NCI-H187 treated with DMSO at 0.1 percent for 48 hours (cell line): ENCODE measurements at regions not wholly inside any gene's neighbourhood (a gene's known extent, or its start where the extent isn't known, plus 50 kb on each side); places are given as distances from the start of the nearest gene placed in this dataset.
"Not testable (repeated sequence)": the region's sequence is repeated elsewhere in the genome, so short reads cannot be mapped to it uniquely, and the experiment has no call there.

Source experiments
- DNase-seq: peaks from one replicate; lab custom pipeline; 2025; lab: John Stamatoyannopoulos, UW

- DNase-seq = no peak
Measured at GRCh38 chr4:38470735-38471262, 193.2 kb upstream of the KLF3 start.

DNA sequence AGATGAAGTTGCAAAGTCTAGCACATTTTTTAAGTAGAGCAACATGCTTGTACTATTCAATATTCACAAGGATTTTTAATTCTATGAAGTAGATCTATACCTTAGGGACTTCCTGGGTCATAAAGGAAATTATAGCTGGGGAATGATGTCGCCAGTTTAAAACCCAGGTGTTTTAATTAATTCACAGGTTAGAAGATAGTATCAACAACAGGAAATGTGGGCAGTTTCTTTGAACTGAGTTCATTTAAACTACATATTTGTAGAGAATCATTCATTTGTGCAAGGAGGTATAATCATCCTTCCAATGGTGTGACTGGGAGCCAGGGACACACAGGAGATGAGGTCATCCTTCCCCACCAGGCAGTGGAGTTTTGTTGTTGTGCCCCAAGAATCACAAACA, 181.3 kb upstream of the KLF3 start:
- no peak for DNase-seq

DNA sequence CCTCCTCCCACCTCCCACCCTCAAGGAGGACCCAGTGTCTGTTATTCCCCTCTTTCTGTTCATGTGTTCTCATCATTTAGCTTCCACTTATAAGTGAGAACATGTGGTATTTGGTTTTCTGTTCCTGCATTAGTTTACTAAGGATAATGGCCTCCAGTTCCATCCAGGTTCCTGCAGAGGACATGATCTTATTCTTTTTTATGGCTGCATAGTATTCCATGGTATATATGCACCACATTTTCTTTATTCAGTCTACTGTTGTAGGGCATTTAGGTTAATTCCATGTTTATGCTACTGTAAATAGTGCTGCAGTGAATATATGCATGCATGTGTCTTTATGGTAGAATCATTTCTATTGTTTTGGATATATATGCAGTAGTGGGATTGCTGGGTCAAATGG, 180.4 kb upstream of the KLF3 start:
- not testable (repeated sequence) for DNase-seq

GRCh38 chr4:38489011-38489861, 174.8 kb upstream of the KLF3 start:
- DNase-seq = no peak

GRCh38 chr4:38489924-38490639, 173.9 kb upstream of the KLF3 start:
- DNase-seq = no peak

- no peak for DNase-seq
Measured at GRCh38 chr4:38490753-38491446, 173.1 kb upstream of the KLF3 start.

- DNase-seq = no peak
Measured at GRCh38 chr4:38491854-38492478, 172.0 kb upstream of the KLF3 start.

DNA sequence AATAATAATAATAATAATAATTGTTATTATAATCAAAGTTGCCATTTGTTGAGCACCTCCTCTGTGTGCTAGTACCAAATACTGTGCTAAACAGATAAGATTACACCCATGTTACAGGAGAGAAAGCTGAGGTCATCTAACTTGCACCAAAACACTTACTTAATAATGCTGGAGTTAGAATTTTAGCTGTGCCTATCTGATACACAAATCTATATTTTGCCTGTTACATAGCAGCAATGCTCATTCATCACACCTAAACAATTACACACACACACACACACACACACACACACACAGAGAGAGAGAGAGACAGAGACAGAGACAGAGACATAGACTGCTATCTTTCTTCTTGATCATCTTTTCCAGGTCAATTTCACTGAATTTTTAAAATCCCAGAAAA, 170.9 kb upstream of the KLF3 start:
- DNase-seq = no peak

GRCh38 chr4:38495446-38495845, 168.6 kb upstream of the KLF3 start:
- DNase-seq = no peak

- DNase-seq = no peak
Measured at GRCh38 chr4:38497121-38497520, 166.9 kb upstream of the KLF3 start.

DNA sequence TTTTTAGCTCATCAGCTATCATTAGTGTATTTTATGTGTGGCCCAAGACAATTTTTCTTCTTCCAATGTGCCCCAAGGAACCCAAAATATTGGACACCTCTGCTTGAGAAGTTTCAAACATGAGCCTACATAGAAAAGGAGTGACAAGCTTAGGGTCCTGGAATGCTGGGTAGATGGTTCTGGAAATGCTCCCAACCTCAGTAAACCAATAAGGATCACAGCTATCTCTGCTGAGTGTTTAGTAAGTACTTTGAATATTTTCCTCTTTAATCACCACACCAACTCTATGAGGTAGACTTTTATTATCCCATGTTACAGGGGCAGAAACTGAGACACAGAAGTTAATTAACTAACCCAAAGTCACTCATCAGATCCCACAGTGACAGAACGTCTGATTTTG, 164.9 kb upstream of the KLF3 start:
- no peak for DNase-seq

GRCh38 chr4:38500433-38500832, 163.6 kb upstream of the KLF3 start:
- no peak for DNase-seq

- DNase-seq = no peak
Measured at GRCh38 chr4:38501698-38502097, 162.3 kb upstream of the KLF3 start.

DNA sequence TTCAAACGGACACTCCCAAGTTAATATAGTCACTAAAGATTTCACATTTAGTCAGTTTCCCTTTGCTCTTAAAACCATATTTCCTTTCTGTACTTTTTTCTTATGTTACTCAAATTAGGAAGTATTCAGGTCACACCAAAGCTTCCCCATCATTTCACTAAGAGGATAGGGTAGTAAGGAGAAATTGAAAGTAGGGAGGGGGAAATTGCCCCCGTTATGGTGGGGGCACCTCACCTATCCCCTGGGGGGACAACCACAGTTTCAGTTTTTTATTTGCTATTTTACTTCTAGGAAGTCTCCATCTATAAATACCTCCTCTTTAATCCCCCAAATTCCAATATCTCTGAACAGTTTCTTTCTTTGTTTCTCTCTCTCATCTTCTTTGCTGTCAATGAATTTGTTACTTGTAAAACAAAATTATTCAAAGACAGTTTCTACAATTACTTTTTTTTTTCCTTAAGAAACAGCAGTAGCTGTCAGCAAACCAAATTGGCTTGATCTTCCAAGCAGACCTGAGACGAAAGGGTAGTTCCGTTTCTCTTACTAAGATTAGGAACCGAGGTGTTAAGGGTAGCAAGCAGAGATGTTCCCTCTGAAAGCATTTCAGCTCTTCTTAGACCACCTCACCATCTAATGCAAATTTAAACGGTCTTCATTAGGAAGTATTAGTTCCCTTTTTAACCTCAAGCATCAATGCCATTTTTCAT, 160.2 kb upstream of the KLF3 start:
- DNase-seq = no peak

DNA sequence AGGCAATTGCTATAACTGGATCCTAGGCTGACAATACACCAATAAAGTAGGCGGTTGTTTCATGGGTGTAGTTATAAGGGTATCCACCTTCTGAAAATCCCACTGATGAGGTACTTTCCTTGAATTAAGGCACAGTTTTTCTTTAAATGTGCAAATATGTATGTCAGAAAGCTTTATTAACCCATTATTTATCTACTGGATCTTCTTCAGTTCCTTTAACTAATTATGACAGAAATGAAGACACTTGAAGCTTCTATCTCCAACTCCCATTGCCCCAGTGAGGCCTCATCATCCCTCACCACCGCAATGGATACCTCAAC, 159.6 kb upstream of the KLF3 start:
- DNase-seq = no peak

- no peak for DNase-seq
Measured at GRCh38 chr4:38509551-38509950, 154.4 kb upstream of the KLF3 start.

DNA sequence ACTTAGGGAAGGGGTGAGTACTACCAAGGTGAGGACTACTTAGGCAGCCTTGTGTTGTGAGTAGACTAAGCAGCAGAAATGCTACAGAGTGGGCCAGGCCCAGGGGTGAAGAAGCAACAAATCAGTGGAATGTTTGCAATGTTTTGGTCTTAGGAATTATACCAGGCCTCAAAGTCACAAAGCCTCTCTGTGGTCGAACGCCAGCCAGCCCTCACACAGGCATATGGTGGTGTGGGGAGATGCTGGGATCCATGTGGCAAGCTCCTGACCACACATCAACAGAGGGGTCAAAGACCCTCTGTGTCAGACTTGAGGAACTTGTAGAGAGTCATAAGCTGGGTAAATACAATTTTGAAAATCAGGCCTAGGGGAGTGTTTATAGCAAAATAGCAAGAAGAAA, 153.8 kb upstream of the KLF3 start:
- DNase-seq = no peak

DNA sequence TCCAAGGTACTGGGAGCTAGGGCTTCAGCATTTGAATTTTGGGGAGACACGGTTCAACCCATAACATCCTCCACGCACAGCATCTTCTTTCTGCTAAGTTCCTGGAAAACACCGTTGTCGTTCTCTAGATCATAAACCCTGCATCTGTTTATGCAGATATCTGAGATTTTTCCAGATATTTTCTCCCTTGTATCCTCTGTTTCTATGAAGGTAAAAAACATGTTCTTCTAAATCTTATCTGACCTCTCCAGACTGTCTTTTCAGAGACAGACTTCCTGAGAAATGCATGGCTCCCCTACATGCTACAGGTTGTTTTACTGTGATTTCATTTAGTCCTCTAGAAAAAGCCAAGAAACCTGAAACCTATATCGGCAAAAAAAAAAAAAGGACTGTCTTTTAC, 152.3 kb upstream of the KLF3 start:
- no peak for DNase-seq

- no peak for DNase-seq
Measured at GRCh38 chr4:38512840-38513239, 151.2 kb upstream of the KLF3 start.

DNA sequence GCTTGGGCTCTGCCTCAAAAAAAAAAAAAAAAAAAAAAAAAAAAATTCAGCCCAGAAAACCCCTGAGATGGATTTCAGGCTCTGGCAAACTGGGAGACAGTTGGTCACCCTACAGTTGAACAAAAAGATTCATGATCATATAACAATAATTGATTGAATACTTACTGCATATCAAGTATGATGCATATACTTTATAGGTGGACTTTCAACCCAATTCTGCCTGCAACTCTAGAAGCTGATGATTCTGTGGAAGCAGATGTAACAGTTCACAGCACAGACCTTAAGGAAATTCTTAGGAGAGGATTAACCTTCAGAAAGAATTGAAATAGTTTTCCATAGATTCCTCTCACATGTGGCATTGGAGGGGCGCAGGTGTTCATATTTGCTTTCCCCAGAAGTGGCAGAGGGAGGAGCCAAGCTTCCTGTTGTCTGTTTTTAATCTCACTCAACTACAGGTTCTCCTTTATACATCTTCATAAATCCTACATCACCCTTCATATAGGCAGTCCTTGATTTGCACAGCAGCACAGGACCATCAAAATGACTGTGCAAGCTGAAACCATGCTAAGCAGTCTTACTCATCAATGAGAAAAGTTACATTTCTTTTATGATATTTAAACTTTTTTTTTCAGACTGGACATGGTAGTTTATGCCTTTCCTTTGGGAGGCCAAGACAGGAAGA, 149.4 kb upstream of the KLF3 start:
- DNase-seq = no peak

DNA sequence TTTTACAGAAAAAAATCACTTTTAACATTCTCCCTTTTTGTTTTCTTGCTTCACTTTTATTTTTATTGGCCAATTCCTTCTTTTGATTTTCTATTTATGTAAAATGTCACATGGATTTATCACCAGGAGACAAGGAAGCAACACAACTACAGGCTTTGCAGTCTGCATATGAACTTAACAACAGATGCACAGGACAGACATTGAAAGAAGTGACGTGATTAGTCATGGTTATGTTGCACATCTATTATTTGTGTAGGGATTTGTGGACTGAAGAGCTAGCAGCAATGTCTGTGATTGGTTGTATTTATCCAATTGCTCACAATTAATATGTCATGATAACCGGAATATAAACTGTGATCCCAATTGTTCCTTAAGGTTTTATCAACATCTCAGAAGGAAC, 147.8 kb upstream of the KLF3 start:
- DNase-seq = no peak
